ENCODE measurements at regions not wholly inside any gene's neighbourhood (a gene's known extent, or its start where the extent isn't known, plus 50 kb on each side); places are given as distances from the start of the nearest gene placed in this dataset.

DNA sequence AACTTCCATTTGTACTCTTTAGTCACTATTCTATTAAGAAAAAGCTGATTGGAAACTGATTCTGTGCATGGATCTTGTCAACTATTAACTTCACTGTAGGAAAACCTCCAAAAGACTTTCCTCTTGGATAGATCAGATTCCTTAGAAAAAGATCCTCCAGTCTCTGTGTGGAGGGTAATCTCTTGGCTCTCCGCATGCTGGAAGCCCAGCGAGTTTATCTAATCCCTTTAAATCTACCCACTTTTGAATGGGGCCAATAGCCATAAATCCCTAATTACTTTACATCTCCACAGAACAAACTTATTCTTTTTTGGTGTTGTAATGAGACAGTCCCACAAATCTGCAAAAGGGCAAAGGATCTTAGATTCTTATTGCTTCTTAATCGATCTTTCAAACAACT lies 1206.4 kb upstream of the ADGRL4 start:
- TF ChIP-seq, protein P1, sequence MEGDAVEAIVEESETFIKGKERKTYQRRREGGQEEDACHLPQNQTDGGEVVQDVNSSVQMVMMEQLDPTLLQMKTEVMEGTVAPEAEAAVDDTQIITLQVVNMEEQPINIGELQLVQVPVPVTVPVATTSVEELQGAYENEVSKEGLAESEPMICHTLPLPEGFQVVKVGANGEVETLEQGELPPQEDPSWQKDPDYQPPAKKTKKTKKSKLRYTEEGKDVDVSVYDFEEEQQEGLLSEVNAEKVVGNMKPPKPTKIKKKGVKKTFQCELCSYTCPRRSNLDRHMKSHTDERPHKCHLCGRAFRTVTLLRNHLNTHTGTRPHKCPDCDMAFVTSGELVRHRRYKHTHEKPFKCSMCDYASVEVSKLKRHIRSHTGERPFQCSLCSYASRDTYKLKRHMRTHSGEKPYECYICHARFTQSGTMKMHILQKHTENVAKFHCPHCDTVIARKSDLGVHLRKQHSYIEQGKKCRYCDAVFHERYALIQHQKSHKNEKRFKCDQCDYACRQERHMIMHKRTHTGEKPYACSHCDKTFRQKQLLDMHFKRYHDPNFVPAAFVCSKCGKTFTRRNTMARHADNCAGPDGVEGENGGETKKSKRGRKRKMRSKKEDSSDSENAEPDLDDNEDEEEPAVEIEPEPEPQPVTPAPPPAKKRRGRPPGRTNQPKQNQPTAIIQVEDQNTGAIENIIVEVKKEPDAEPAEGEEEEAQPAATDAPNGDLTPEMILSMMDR (IDR thresholded peaks at IDR 0.05): no peak
- no peak for DNase-seq (ENCODE audit: low spot score)
- no peak overlapping the region for H3K27ac ChIP-seq
- no peaks in the 10 kb centered on the region for H3K36me3 ChIP-seq
- no peaks in the 10 kb centered on the region for H3K4me1 ChIP-seq (ENCODE audit: control insufficient read depth in 1 of 2, low read depth in 2 of 2)
- ATAC-seq (ENCODE audit: insufficient number of reproducible peaks, low FRiP score, low read depth): no peak
- no peaks in the 10 kb centered on the region for H3K9me3 ChIP-seq
- no peak overlapping the region for H3K4me3 ChIP-seq
- H3K27me3 ChIP-seq (replicated peaks; ENCODE audit: insufficient read depth): no peaks in the 10 kb centered on the region

DNA sequence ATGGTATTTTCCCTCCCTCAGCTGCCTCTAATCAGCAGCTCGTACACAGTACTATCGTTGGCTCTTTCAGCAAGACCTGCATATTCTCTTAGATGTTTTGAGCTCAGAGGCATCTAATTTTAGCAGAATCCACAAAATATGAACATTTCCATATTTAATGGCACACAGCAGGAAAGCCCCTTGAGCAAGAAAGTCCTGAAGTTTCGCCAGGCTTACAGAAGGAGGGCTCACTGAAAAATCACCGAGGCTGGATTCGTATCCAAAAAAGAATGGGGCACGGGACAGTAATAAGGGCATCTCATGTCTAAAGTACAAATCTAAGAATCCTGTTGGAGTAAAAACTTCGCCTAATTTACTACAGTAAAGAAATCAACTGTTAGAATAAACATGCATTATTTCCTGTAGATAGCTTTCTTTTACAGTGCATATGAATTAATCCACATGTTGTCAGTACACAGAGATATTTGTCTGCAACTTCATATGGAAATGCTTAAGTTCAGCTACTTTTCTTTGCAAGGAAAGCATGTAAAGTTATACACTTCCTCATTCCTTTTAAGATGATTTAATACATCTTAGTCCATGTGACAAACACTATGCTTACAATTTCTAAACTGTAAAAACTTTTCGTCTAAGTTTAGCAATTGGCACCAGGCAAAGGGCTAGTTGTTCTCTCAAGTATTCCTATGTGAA lies 1205.3 kb upstream of the ADGRL4 start:
- Histone ChIP-seq H3K9me3 (no peaks in the 10 kb centered on the region), H3K27ac (no peak overlapping the region), H3K4me3 (no peak overlapping the region), H3K27me3 (replicated peaks; ENCODE audit: insufficient read depth) (no peaks in the 10 kb centered on the region), H3K4me1 (ENCODE audit: control insufficient read depth in 1 of 2, low read depth in 2 of 2) (no peaks in the 10 kb centered on the region), H3K36me3 (no peaks in the 10 kb centered on the region)
- TF ChIP-seq, protein P1 (IDR thresholded peaks at IDR 0.05): no peak
- DNase-seq (ENCODE audit: low spot score) (no peak), ATAC-seq (ENCODE audit: insufficient number of reproducible peaks, low FRiP score, low read depth) (no peak)

DNA sequence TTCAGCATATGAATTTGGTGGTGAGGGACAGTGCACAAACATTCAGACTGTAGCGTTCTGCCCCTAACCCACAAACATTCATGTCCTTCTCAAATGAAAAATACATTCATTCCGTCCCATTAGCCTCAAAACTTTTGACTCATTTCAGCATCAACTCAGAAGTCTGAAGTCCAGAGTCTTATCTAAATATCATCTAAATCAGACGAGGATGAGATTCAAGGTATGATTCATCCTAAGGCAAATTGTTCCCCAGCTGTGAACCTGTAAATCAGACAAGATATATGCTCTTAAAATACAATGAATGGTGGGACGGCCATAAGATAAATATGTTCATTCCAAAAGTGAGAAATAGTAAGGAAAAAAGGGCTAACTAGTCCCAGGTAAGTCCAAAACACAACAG lies 1195.6 kb upstream of the ADGRL4 start:
- H3K4me3 ChIP-seq: no peak overlapping the region
- DNase-seq (ENCODE audit: low spot score) (no peak), ATAC-seq (ENCODE audit: insufficient number of reproducible peaks, low FRiP score, low read depth) (no peak)
- H3K27ac ChIP-seq: no peak overlapping the region
- no peaks in the 10 kb centered on the region for H3K9me3 ChIP-seq
- H3K27me3 ChIP-seq (replicated peaks; ENCODE audit: insufficient read depth): no peaks in the 10 kb centered on the region
- H3K36me3 ChIP-seq: no peaks in the 10 kb centered on the region
- TF ChIP-seq, protein P1 (IDR thresholded peaks at IDR 0.05): no peak
- no peaks in the 10 kb centered on the region for H3K4me1 ChIP-seq (ENCODE audit: control insufficient read depth in 1 of 2, low read depth in 2 of 2)

DNA sequence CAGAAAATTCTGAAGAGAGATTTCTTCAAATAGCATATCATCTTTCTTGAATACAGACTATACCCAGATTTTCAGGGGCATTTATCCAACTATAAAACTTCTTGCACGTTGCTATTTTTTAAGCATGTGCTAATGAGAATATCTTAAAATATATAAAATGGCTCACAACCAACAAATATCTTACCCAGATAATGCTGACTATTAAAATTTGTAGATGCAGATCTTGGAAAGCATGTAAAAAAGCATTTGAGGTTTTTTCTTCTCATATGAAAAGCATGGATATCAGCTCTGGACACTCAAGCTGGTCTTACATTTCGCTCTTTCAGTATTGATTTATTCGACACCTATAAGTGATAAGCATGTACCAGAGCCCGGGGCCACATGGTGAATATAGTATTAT lies 1187.7 kb upstream of the ADGRL4 start:
- no peak for ATAC-seq (ENCODE audit: insufficient number of reproducible peaks, low FRiP score, low read depth)
- no peak for DNase-seq (ENCODE audit: low spot score)
- Histone ChIP-seq H3K36me3 (no peaks in the 10 kb centered on the region), H3K27me3 (replicated peaks; ENCODE audit: insufficient read depth) (no peaks in the 10 kb centered on the region), H3K4me3 (no peak overlapping the region), H3K27ac (no peak overlapping the region), H3K9me3 (no peaks in the 10 kb centered on the region), H3K4me1 (ENCODE audit: control insufficient read depth in 1 of 2, low read depth in 2 of 2) (no peaks in the 10 kb centered on the region)
- TF ChIP-seq, protein P1 (IDR thresholded peaks at IDR 0.05): no peak

DNA sequence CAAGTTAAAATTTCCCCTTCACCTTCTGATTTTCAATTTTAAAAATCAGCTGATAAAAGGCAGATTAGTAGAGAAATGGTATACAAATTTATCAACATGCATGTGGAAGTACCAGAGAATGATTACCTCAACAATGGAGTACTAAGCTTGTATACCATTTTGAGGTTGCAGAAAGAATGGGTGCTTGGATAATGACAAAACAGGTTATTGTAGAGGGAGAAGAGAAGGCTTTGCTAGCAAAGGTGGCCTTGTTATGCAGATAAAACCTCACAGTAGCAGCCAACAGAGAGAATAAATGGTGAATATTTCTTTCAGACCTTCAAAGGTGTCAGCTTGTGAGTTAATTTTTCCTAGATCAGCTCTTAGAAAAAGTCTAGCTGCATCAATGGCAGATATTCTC lies 1174.9 kb upstream of the ADGRL4 start:
- no peak for ATAC-seq (ENCODE audit: insufficient number of reproducible peaks, low FRiP score, low read depth)
- TF ChIP-seq, protein P1 (IDR thresholded peaks at IDR 0.05): no peak
- no peaks in the 10 kb centered on the region for H3K27me3 ChIP-seq (replicated peaks; ENCODE audit: insufficient read depth)

More for the DNA sequence above, 1174.9 kb upstream of the ADGRL4 start:
- H3K4me3 ChIP-seq: no peak overlapping the region
- H3K27ac ChIP-seq: no peak overlapping the region
- H3K36me3 ChIP-seq: no peaks in the 10 kb centered on the region
- H3K9me3 ChIP-seq: peaks cover 4% of the 10 kb centered on the region
- no peak for DNase-seq (ENCODE audit: low spot score)
- no peaks in the 10 kb centered on the region for H3K4me1 ChIP-seq (ENCODE audit: control insufficient read depth in 1 of 2, low read depth in 2 of 2)
